SK-N-SH (cell line): ENCODE measurements at regions not wholly inside any gene's neighbourhood (a gene's known extent, or its start where the extent isn't known, plus 50 kb on each side); places are given as distances from the start of the nearest gene placed in this dataset.

Experiments
- CTCF ChIA-PET: fragments of 300-600, 350-600 bp; formaldehyde crosslinking; extraction: SDS; loops from one replicate; lab custom pipeline; 2021; lab: Yijun Ruan, JAX
- POLR2A ChIA-PET: fragments of 350-600 bp; sonication (Branson Sonifier 250); formaldehyde crosslinking; extraction: SDS; loops from one replicate; lab custom pipeline; 2020; ENCODE audit warnings: antibody characterized with exemption, inconsistent platforms; lab: Yijun Ruan, JAX
- DNase-seq: peaks from one replicate; pipeline ENCODE4 v3.0.0; 2012
- H2AFZ ChIP-seq: fragments of 200-600 bp; sonication (generic); 2 replicates; pipeline ENCODE4 v1.8.1; 2016; ENCODE audit warnings: antibody characterized with exemption, mild to moderate bottlenecking, low read depth
- H3F3A ChIP-seq: fragments of 200-600 bp; sonication (generic); replicated peaks from 2 replicates; pipeline ENCODE3; 2016; ENCODE audit warnings: antibody characterized with exemption, mild to moderate bottlenecking; ENCODE audit not compliant: insufficient read depth
- H3K27ac ChIP-seq, 2 experiments: fragments of 200-500 bp in 1 of 2; fragments of 200-600 bp in 1 of 2; sonication (Bioruptor generic) in 1 of 2; sonication (generic), shearing (Covaris generic) in 1 of 2; 2 replicates each; pipeline versions ENCODE4 v1.5.1 to v1.6.1; 2014 to 2016; ENCODE audit warnings: low read depth in 2 of 2, inconsistent platforms in 1 of 2, low read length in 1 of 2, mild to moderate bottlenecking in 1 of 2, mixed read lengths in 1 of 2
- H3K27me3 ChIP-seq: fragments of 200-600 bp; sonication (generic), shearing (Covaris generic); 2 replicates; pipeline ENCODE4 v1.6.1; 2016; ENCODE audit warnings: mixed run types; ENCODE audit not compliant: insufficient read depth
- H3K36me3 ChIP-seq, 2 experiments: fragments of 200-500 bp in 1 of 2; fragments of 200-600 bp in 1 of 2; sonication (Bioruptor generic) in 1 of 2; sonication (generic) in 1 of 2; replicated peaks in 1 of 2; 2 replicates each; pipeline versions ENCODE3 to v1.5.1; 2014 to 2016; ENCODE audit warnings: low read length in 1 of 2, mild to moderate bottlenecking in 1 of 2; ENCODE audit not compliant: insufficient read depth in 2 of 2, control insufficient read depth in 1 of 2
- H3K4me1 ChIP-seq, 2 experiments: fragments of 200-500 bp in 1 of 2; fragments of 200-600 bp in 1 of 2; sonication (Bioruptor generic) in 1 of 2; sonication (generic), shearing (Covaris generic) in 1 of 2; 2 replicates each; pipeline versions ENCODE4 v1.5.1 to v1.6.1; 2014 to 2016; ENCODE audit warnings: low read depth in 1 of 2, low read length in 1 of 2, mixed run types in 1 of 2; ENCODE audit not compliant: insufficient read depth in 2 of 2, control insufficient read depth in 1 of 2
- H3K4me2 ChIP-seq: fragments of 200-600 bp; sonication (generic), shearing (Covaris generic); 2 replicates; pipeline ENCODE4 v1.6.1; 2017; ENCODE audit warnings: mixed run types
- H3K4me3 ChIP-seq, 2 experiments: fragments of 200-500 bp in 1 of 2; fragments of 200-600 bp in 1 of 2; sonication (Bioruptor generic) in 1 of 2; sonication (generic), shearing (Covaris generic) in 1 of 2; 2 replicates each; pipeline versions ENCODE4 v1.5.1 to v1.8.1; 2014 to 2016; ENCODE audit warnings: low read depth in 2 of 2, inconsistent platforms in 1 of 2, low read length in 1 of 2, mild to moderate bottlenecking in 1 of 2, mixed read lengths in 1 of 2, moderate library complexity in 1 of 2
- H3K79me2 ChIP-seq: fragments of 200-600 bp; sonication (generic); 2 replicates; pipeline ENCODE4 v1.8.1; 2017; ENCODE audit warnings: mild to moderate bottlenecking; ENCODE audit not compliant: insufficient read depth
- H3K9ac ChIP-seq: fragments of 200-600 bp; sonication (generic); 2 replicates; pipeline ENCODE4 v1.6.1; 2017; ENCODE audit warnings: mixed run types
- H3K9me2 ChIP-seq: fragments of 200-600 bp; sonication (generic); 2 replicates; pipeline ENCODE4 v1.6.1; 2017; ENCODE audit warnings: mixed run types
- H3K9me3 ChIP-seq: fragments of 200-600 bp; sonication (generic); 2 replicates; pipeline ENCODE4 v1.6.1; 2017; ENCODE audit warnings: mixed run types, mild to moderate bottlenecking, moderate library complexity
- H4K20me1 ChIP-seq: fragments of 200-600 bp; sonication (generic); 2 replicates; pipeline ENCODE4 v1.6.1; 2017; ENCODE audit warnings: mild to moderate bottlenecking, mixed run types; ENCODE audit not compliant: insufficient read depth
- CHD2 ChIP-seq: fragments of 150-350 bp; IDR thresholded peaks from 2 replicates; pipeline ENCODE4 v1.6.1; 2018; ENCODE audit warnings: low read length; ENCODE audit not compliant: partially characterized antibody
- CTCF ChIP-seq: fragments of 200-600 bp; sonication (generic); IDR thresholded peaks from 2 replicates; pipeline ENCODE4 v1.6.1; 2017; ENCODE audit warnings: antibody characterized with exemption, mild to moderate bottlenecking, moderate library complexity
- EP300 ChIP-seq, 2 experiments: IDR thresholded peaks; 2 replicates each; pipeline versions ENCODE4 v1.4.0 to v1.6.1; 2012; ENCODE audit warnings: borderline replicate concordance in 1 of 2, low read depth in 1 of 2, low read length in 1 of 2
- GATA2 ChIP-seq: sonication (generic); formaldehyde crosslinking; IDR thresholded peaks from 2 replicates; pipeline ENCODE4 v1.5.0; 2020; ENCODE audit warnings: mild to moderate bottlenecking, missing genetic modification reagents
- MAX ChIP-seq: IDR thresholded peaks from 2 replicates; pipeline ENCODE4 v1.4.0; 2012; ENCODE audit warnings: low read depth
- RAD21 ChIP-seq: IDR thresholded peaks from 2 replicates; pipeline ENCODE4 v1.6.1; 2012; ENCODE audit warnings: mild to moderate bottlenecking, low read length
- SIN3A ChIP-seq: IDR thresholded peaks from 2 replicates; pipeline ENCODE4 v1.6.1; 2012; ENCODE audit warnings: low read depth, mild to moderate bottlenecking, low read length, moderate library complexity, borderline replicate concordance
- WGBS: methylation state at CpG from one replicate; pipeline ENCODE4 v1.1.6; 2017; ENCODE audit warnings: low lambda C conversion rate; 5-methylcytosine and 5-hydroxymethylcytosine counted together

GRCh38 chr2:120855855-120856405 is 120.3 kb downstream of the GLI2 start:
- DNase-seq, result no peak
- H2AFZ ChIP-seq, result no peak overlapping the region
- H3K79me2 ChIP-seq, result no peaks in the 10 kb centered on the region; the same call in 1 of the 2 replicates
- H3F3A ChIP-seq, result no peaks in the 10 kb centered on the region
- no peaks in the 10 kb centered on the region for H3K27me3 ChIP-seq
- H3K4me2 ChIP-seq, result no peak overlapping the region
- ChIA-PET POLR2A (interaction anchor here (0.9 kb wide), 1 partner anchor 104 kb away, joined by 3 read pairs; no protein-coding TSS in a partner anchor), CTCF (interaction anchor here (0.7 to 1.6 kb wide), 6 partner anchors 8 to 224 kb away, joined by 3 to 6 read pairs (median 4); no protein-coding TSS in a partner anchor)
- H3K9me3 ChIP-seq, result no peaks in the 10 kb centered on the region
- no peak overlapping the region for H3K4me3 ChIP-seq
- H4K20me1 ChIP-seq, result peaks cover 17% of the 10 kb centered on the region; the same call in 1 of the 2 replicates
- 93% methylated on average over 4 of the region's 4 CpGs for WGBS
- no peak overlapping the region for H3K9ac ChIP-seq
- no peaks in the 10 kb centered on the region for H3K36me3 ChIP-seq
- peak overlapping the region in 1 of 2 experiments; percentile 39; a peak in 2 of 4 replicates for H3K27ac ChIP-seq
- H3K9me2 ChIP-seq, result no peaks in the 10 kb centered on the region
- H3K4me1 ChIP-seq, result peaks cover 0 to 61% of the 10 kb centered on the region in 2 experiments; a peak in 2 of 4 replicates
- TF ChIP-seq MAX (no peak), CHD2 (peak; percentile 16), EP300 (IDR thresholded peaks at IDR 0.05; ENCODE audit: borderline replicate concordance in 1 of 2, low read depth in 1 of 2, low read length in 1 of 2) (peak in 1 of 2 experiments; percentile 51; a peak in 2 of 4 replicates), GATA2 (peak; percentile 25; the same call in 1 of the 2 replicates), SIN3A (no peak)

GRCh38 chr2:120856421-120856862 is 120.8 kb downstream of the GLI2 start:
- H3K27me3 ChIP-seq, result no peaks in the 10 kb centered on the region
- no peaks in the 10 kb centered on the region; the same call in 1 of the 2 replicates for H3K79me2 ChIP-seq
- H4K20me1 ChIP-seq, result peaks cover 15% of the 10 kb centered on the region; the same call in 1 of the 2 replicates
- no peak overlapping the region for H3K4me3 ChIP-seq
- no peaks in the 10 kb centered on the region for H3K9me3 ChIP-seq
- peak; percentile 58 for DNase-seq
- ChIA-PET CTCF (interaction anchor here (0.8 to 1.6 kb wide), 7 partner anchors 9 to 224 kb away, joined by 3 to 6 read pairs (median 4); no protein-coding TSS in a partner anchor), POLR2A (interaction anchor here (0.9 kb wide), 1 partner anchor 103 kb away, joined by 3 read pairs; no protein-coding TSS in a partner anchor)
- no peak overlapping the region for H2AFZ ChIP-seq
- H3K36me3 ChIP-seq, result no peaks in the 10 kb centered on the region
- H3K9me2 ChIP-seq, result no peaks in the 10 kb centered on the region
- H3K9ac ChIP-seq, result no peak overlapping the region
- TF ChIP-seq CHD2 (no peak), CTCF (peak; percentile 43), RAD21 (peak; percentile 25; the same call in 1 of the 2 replicates)
- WGBS, result 80% methylated on average over 6 of the region's 13 CpGs
- H3F3A ChIP-seq, result no peaks in the 10 kb centered on the region
- no peak overlapping the region for H3K4me2 ChIP-seq
- peaks cover 0 to 62% of the 10 kb centered on the region in 2 experiments; a peak in 2 of 4 replicates for H3K4me1 ChIP-seq
- peak overlapping the region in 1 of 2 experiments; percentile 41; a peak in 2 of 4 replicates for H3K27ac ChIP-seq
